MCF 10A (cell line): ENCODE measurements at regions not wholly inside any gene's neighbourhood (a gene's known extent, or its start where the extent isn't known, plus 50 kb on each side); places are given as distances from the start of the nearest gene placed in this dataset.

Experiments
- BruUV-seq: library from RNA; stranded (reverse); fragments of 400-500 nt; replicated peaks from 2 replicates; lab custom pipeline; 2021; lab: Mats Ljungman, UMichigan
- CTCF ChIA-PET: fragments of 300-600 bp; sonication (Branson Sonifier 250); formaldehyde crosslinking; extraction: SDS; loops from one replicate; lab custom pipeline; 2021; ENCODE audit warnings: antibody characterized with exemption, inconsistent platforms; lab: Yijun Ruan, JAX
- POLR2A ChIA-PET: fragments of 300-600, 350-650 bp; sonication (Branson Sonifier 250); formaldehyde crosslinking; extraction: SDS; loops from one replicate; lab custom pipeline; 2020; ENCODE audit warnings: antibody characterized with exemption, inconsistent platforms; lab: Yijun Ruan, JAX
- DNase-seq: peaks from one replicate; pipeline ENCODE4 v3.0.0-alpha.2; 2018; ENCODE audit not compliant: unreplicated experiment
- H3K27ac Mint-ChIP-seq: one replicate; pipeline ENCODE4 v1.8.0; 2022; ENCODE audit warnings: mild to moderate bottlenecking, low read depth, mixed read lengths; ENCODE audit not compliant: unreplicated experiment
- H3K27me3 Mint-ChIP-seq: one replicate; pipeline ENCODE4 v1.8.0; 2022; ENCODE audit warnings: mixed read lengths; ENCODE audit not compliant: insufficient read depth, unreplicated experiment
- H3K36me3 Mint-ChIP-seq: one replicate; pipeline ENCODE4 v1.8.0; 2022; ENCODE audit warnings: mild to moderate bottlenecking, moderate library complexity, mixed read lengths; ENCODE audit not compliant: insufficient read depth, unreplicated experiment
- H3K4me1 Mint-ChIP-seq: one replicate; pipeline ENCODE4 v1.8.0; 2022; ENCODE audit warnings: mixed read lengths; ENCODE audit not compliant: insufficient read depth, unreplicated experiment
- H3K4me3 Mint-ChIP-seq: one replicate; pipeline ENCODE4 v1.8.0; 2022; ENCODE audit warnings: mild to moderate bottlenecking, moderate library complexity, mixed read lengths; ENCODE audit not compliant: unreplicated experiment
- H3K9me3 Mint-ChIP-seq: one replicate; pipeline ENCODE4 v1.8.0; 2022; ENCODE audit warnings: mixed read lengths; ENCODE audit not compliant: unreplicated experiment
- intact Hi-C: fragments of 100-400 bp; cut with micrococcal nuclease; formaldehyde crosslinking; loops from 2 replicates; pipeline ENCODE4 v1.14.1; 2022
- TF ChIP-seq, protein P1 (sequence below): fragments of 200-600 bp; IDR thresholded peaks from one replicate; pipeline ENCODE4 v1.8.0; 2022; ENCODE audit warnings: antibody characterized with exemption, mild to moderate bottlenecking; ENCODE audit not compliant: unreplicated experiment

DNA sequence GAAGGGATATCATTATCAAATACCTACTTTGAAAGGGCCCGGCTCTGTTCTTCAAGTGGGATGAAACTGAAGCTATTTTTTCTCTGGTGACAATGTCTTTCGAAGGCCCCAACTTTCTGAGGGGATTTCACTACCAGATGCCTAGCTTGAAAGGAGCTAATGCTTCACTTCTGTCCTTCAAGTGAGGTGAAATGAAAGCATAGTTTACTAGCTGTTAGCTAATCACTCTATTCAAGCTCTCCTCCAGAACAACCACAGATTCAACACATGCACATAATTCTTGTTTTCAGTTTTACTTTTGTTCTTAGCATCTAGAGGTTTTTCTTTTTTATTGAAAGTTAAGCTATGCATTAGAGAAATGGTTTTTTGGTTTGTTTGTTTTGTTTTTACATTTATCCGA lies 571.4 kb downstream of the NOVA1 start:
- Mint-ChIP-seq H3K4me1 (no peaks in the 10 kb centered on the region), H3K9me3 (peaks cover 19% of the 10 kb centered on the region), H3K36me3 (no peaks in the 10 kb centered on the region), H3K4me3 (no peak overlapping the region), H3K27ac (no peak overlapping the region), H3K27me3 (no peaks in the 10 kb centered on the region)
- ChIA-PET POLR2A (no interaction called here), CTCF (no interaction called here)
- BruUV-seq: no TSS peak
- TF ChIP-seq, protein P1, sequence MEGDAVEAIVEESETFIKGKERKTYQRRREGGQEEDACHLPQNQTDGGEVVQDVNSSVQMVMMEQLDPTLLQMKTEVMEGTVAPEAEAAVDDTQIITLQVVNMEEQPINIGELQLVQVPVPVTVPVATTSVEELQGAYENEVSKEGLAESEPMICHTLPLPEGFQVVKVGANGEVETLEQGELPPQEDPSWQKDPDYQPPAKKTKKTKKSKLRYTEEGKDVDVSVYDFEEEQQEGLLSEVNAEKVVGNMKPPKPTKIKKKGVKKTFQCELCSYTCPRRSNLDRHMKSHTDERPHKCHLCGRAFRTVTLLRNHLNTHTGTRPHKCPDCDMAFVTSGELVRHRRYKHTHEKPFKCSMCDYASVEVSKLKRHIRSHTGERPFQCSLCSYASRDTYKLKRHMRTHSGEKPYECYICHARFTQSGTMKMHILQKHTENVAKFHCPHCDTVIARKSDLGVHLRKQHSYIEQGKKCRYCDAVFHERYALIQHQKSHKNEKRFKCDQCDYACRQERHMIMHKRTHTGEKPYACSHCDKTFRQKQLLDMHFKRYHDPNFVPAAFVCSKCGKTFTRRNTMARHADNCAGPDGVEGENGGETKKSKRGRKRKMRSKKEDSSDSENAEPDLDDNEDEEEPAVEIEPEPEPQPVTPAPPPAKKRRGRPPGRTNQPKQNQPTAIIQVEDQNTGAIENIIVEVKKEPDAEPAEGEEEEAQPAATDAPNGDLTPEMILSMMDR: no peak
- DNase-seq: no peak
- intact Hi-C loops: no loop called here

DNA sequence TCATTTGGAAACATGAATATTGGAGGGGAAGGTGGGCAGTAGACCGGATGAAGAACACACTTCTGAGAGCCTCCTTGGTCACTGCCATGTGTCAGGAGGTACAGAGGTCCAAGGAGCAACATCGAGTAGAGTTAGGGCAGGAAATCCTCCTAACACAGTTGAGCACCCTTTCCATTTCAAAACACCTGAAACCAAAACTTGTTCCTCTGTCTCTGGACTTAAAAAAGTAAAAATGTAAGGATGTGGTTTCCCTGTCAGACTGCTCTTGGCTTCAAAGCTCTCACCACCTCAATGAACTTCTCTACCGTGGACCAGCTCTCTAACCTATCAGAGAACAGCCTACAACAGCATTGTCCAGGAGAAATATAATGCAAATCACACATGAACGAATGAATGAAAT lies 573.9 kb downstream of the NOVA1 start:
- no peak overlapping the region for H3K4me3 Mint-ChIP-seq
- H3K36me3 Mint-ChIP-seq: no peaks in the 10 kb centered on the region
- no TSS peak for BruUV-seq
- no peak for DNase-seq
- TF ChIP-seq, protein P1: no peak
- ChIA-PET POLR2A (no interaction called here), CTCF (interaction anchor here (0.9 kb wide), 1 partner anchor 19 kb away, joined by 3 read pairs; no protein-coding TSS in a partner anchor)
- no peak overlapping the region for H3K27ac Mint-ChIP-seq
- intact Hi-C loops: no loop called here
- H3K4me1 Mint-ChIP-seq: no peaks in the 10 kb centered on the region
- H3K27me3 Mint-ChIP-seq: no peaks in the 10 kb centered on the region
- peaks cover 20% of the 10 kb centered on the region for H3K9me3 Mint-ChIP-seq

DNA sequence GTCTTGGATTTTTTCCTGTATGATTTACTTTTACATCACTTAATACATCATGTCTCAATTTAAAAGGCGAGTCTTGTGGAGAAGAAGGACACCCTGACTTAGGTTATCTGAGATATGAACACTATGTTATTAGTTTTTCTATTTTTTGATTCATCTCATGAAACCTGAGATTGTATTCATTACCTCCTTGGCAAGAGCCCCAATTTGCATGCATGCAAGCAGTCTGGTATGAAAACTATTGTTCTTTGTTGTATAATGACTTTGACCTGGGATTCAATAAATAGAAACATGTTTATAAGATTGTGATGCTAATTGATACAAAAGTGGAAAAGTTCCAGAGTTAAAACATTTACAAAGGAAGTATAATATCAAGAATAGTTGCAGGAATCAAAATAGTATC lies 576.1 kb downstream of the NOVA1 start:
- TF ChIP-seq, protein P1: no peak
- Mint-ChIP-seq H3K4me3 (no peak overlapping the region), H3K9me3 (peaks cover 16% of the 10 kb centered on the region), H3K4me1 (no peaks in the 10 kb centered on the region), H3K27me3 (no peaks in the 10 kb centered on the region), H3K36me3 (no peaks in the 10 kb centered on the region), H3K27ac (no peak overlapping the region)
- no peak for DNase-seq
- intact Hi-C loops: no loop called here
- ChIA-PET CTCF (no interaction called here), POLR2A (no interaction called here)
- BruUV-seq: no TSS peak

DNA sequence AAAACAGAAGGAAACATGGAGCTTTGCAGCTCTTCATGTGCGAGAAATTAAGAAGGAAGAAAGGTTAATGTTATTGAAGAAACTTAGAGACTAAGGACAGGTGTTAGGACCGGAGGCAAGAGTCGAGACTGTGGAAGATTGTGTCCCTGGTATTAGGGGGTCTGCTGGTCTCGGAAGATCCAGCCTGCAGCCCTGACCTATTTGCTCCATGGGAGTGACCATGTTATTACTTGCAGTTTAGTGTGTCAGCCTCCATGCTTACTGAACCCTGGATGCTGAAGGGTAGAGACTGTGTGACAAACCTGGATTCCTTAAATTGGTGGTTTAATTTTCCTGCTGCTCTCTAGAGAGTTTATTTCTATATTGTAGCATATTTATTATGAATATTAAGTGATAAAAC lies 580.6 kb downstream of the NOVA1 start:
- no TSS peak for BruUV-seq
- Mint-ChIP-seq H3K4me1 (no peaks in the 10 kb centered on the region), H3K4me3 (no peak overlapping the region), H3K27me3 (no peaks in the 10 kb centered on the region), H3K9me3 (peaks cover 40% of the 10 kb centered on the region), H3K27ac (no peak overlapping the region), H3K36me3 (no peaks in the 10 kb centered on the region)
- no peak for DNase-seq
- TF ChIP-seq, protein P1: no peak
- CTCF ChIA-PET: interaction anchor here (0.6 to 1.2 kb wide), 2 partner anchors 10 to 40 kb away, joined by 3 to 5 read pairs; no protein-coding TSS in a partner anchor
- POLR2A ChIA-PET: no interaction called here
- intact Hi-C loops: no loop called here
